ENCODE measurements at regions not wholly inside any gene's neighbourhood (a gene's known extent, or its start where the extent isn't known, plus 50 kb on each side); places are given as distances from the start of the nearest gene placed in this dataset.

GRCh38 chrX:100072336-100072735 is 337.7 kb downstream of the PCDH19 start:
- Mint-ChIP-seq H3K4me3 (no peak overlapping the region), H3K36me3 (no peaks in the 10 kb centered on the region), H3K27ac (no peak overlapping the region), H3K9me3 (no peaks in the 10 kb centered on the region), H3K27me3 (ENCODE audit: low read depth) (peaks cover 12% of the 10 kb centered on the region), H3K4me1 (peaks cover 18% of the 10 kb centered on the region)
- ATAC-seq (no peak), DNase-seq (ENCODE audit: low spot score) (no peak)
- TF ChIP-seq TCF7 (CRISPR knock-in tag; IDR thresholded peaks at IDR 0.05; ENCODE audit: low read depth) (no peak), ZNF671 (CRISPR knock-in tag; IDR thresholded peaks at IDR 0.05) (no peak), NFYB (CRISPR knock-in tag; conservative IDR thresholded peaks at IDR 0.05; ENCODE audit: low read depth) (no peak)
- CTCF ChIA-PET = interaction anchor here (0.6 kb wide), 1 partner anchor 341 kb away, joined by 3 read pairs; no protein-coding TSS in a partner anchor
- POLR2A ChIA-PET = no interaction called here

GRCh38 chrX:100070334-100070849 is 339.7 kb downstream of the PCDH19 start:
- H3K4me3 Mint-ChIP-seq = no peak overlapping the region
- DNase-seq (ENCODE audit: low spot score) (no peak), ATAC-seq (peak; percentile 89)

GRCh38 chrX:100048156-100048555 is 361.9 kb downstream of the PCDH19 start:
- Mint-ChIP-seq H3K27ac (no peak overlapping the region), H3K4me1 (peaks cover 16% of the 10 kb centered on the region), H3K4me3 (peak overlapping the region; percentile 33; the same call in 1 of the 2 replicates), H3K27me3 (ENCODE audit: low read depth) (no peaks in the 10 kb centered on the region; the same call in 1 of the 2 replicates), H3K9me3 (peaks cover 26% of the 10 kb centered on the region), H3K36me3 (peaks cover 26% of the 10 kb centered on the region)
- peak; percentile 64 for ATAC-seq
- ChIA-PET POLR2A (no interaction called here), CTCF (no interaction called here)
- DNase-seq (ENCODE audit: low spot score) = peak; percentile 9
- TF ChIP-seq ZNF281 (CRISPR knock-in tag; IDR thresholded peaks at IDR 0.05) = no peak
- TF ChIP-seq ATF6 (CRISPR knock-in tag; IDR thresholded peaks at IDR 0.05) = no peak
- TF ChIP-seq CTCF (IDR thresholded peaks at IDR 0.05) = no peak
- TF ChIP-seq ZNF138 (CRISPR knock-in tag; conservative IDR thresholded peaks at IDR 0.05) = no peak

More at GRCh38 chrX:100070334-100070849, 339.7 kb downstream of the PCDH19 start:
- Mint-ChIP-seq H3K27ac (no peak overlapping the region), H3K36me3 (no peaks in the 10 kb centered on the region), H3K9me3 (no peaks in the 10 kb centered on the region), H3K27me3 (ENCODE audit: low read depth) (peaks cover 12% of the 10 kb centered on the region), H3K4me1 (peaks cover 18% of the 10 kb centered on the region)
- ChIA-PET POLR2A (no interaction called here), CTCF (interaction anchor here (1.1 kb wide), 1 partner anchor 298 kb away, joined by 3 read pairs; no protein-coding TSS in a partner anchor)
- TF ChIP-seq NR2C2 (CRISPR knock-in tag; IDR thresholded peaks at IDR 0.05) = no peak
- no peak for TF ChIP-seq RELA (CRISPR knock-in tag; IDR thresholded peaks at IDR 0.05; ENCODE audit: borderline replicate concordance)
- no peak for TF ChIP-seq ZNF396 (CRISPR knock-in tag; IDR thresholded peaks at IDR 0.05; ENCODE audit: borderline replicate concordance)
- TF ChIP-seq ESRRA (CRISPR knock-in tag; IDR thresholded peaks at IDR 0.05; ENCODE audit: borderline replicate concordance) = no peak
- no peak for TF ChIP-seq GRHL2 (CRISPR knock-in tag; IDR thresholded peaks at IDR 0.05; ENCODE audit: insufficient replicate concordance, severe bottlenecking)
- no peak for TF ChIP-seq AFF4 (CRISPR knock-in tag; IDR thresholded peaks at IDR 0.05; ENCODE audit: borderline replicate concordance)
- no peak for TF ChIP-seq USF1 (CRISPR knock-in tag; IDR thresholded peaks at IDR 0.05)
- no peak for TF ChIP-seq USF2 (CRISPR knock-in tag; IDR thresholded peaks at IDR 0.05)
- no peak for TF ChIP-seq MXD4 (CRISPR knock-in tag; IDR thresholded peaks at IDR 0.05; ENCODE audit: borderline replicate concordance)
- no peak for TF ChIP-seq ZNF423 (CRISPR knock-in tag; IDR thresholded peaks at IDR 0.05)
